ENCODE measurements at regions not wholly inside any gene's neighbourhood (a gene's known extent, or its start where the extent isn't known, plus 50 kb on each side); places are given as distances from the start of the nearest gene placed in this dataset.
A peak's percentile ranks its signal among the peaks of the same experiment; 100 is the strongest.

DNA sequence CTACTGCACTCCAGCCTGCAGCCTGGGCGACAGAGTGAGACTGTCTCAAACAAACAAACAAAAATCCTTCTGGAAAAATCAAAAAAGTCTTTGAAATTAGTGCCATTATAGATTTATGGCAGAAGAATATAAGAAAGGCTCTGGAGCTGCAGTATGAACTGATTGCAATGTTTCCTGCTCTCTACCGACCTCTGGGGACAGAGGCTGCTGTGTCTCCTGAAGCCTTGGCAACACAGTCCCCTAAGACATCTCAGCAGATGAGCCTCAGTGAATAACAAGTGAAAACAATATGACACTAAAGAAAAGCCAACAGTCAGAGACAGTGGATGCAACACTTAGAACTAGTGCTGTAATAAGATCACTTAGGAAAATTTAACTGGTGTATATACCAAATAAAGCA lies 494.9 kb upstream of the LRATD1 start:
- Histone ChIP-seq H3K4me3 (ENCODE audit: low read depth, low read length) (no peak overlapping the region), H3K27ac (no peak overlapping the region), H3K36me3 (replicated peaks) (no peaks in the 10 kb centered on the region), H3K27me3 (replicated peaks) (no peaks in the 10 kb centered on the region)
- TF ChIP-seq, protein P1, sequence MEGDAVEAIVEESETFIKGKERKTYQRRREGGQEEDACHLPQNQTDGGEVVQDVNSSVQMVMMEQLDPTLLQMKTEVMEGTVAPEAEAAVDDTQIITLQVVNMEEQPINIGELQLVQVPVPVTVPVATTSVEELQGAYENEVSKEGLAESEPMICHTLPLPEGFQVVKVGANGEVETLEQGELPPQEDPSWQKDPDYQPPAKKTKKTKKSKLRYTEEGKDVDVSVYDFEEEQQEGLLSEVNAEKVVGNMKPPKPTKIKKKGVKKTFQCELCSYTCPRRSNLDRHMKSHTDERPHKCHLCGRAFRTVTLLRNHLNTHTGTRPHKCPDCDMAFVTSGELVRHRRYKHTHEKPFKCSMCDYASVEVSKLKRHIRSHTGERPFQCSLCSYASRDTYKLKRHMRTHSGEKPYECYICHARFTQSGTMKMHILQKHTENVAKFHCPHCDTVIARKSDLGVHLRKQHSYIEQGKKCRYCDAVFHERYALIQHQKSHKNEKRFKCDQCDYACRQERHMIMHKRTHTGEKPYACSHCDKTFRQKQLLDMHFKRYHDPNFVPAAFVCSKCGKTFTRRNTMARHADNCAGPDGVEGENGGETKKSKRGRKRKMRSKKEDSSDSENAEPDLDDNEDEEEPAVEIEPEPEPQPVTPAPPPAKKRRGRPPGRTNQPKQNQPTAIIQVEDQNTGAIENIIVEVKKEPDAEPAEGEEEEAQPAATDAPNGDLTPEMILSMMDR (IDR thresholded peaks at IDR 0.05; ENCODE audit: low read depth, low read length, missing control alignments): peak; percentile 40
- in situ Hi-C loops (cut with HindIII; ENCODE audit: low pct_ligation_motif_present, low sequenced_read_pairs): no loop called here
- DNase-seq: no peak

DNA sequence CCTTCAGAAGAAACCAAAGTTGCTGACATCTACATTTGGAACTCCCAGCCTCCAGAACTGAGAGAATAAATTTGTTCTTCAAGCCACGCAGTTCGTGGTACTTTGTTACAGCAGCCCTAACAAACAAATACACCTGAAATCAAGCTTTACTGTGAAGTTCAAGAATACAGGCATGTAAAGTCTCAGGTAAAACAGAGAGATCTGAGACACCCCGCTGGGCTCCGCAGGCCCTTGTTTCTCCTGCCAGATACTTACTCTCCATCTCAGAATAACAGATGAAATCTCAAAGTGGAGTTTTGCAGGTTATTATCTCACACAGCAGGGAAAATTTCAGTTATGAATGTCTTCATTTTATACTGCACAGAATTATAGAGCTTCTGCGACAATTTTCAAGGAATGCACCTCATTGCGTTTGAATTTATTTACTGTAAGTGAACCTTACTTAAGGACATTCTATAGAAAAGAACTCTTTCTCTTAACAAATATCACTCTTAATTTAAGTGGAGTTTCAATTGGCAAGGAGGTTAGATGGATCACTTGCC lies 492.4 kb upstream of the LRATD1 start:
- DNase-seq: no peak
- no peak overlapping the region for H3K27ac ChIP-seq
- TF ChIP-seq, protein P1 (IDR thresholded peaks at IDR 0.05; ENCODE audit: low read depth, low read length, missing control alignments): no peak
- no peak overlapping the region for H3K4me3 ChIP-seq (ENCODE audit: low read depth, low read length)
- no peaks in the 10 kb centered on the region for H3K27me3 ChIP-seq (replicated peaks)
- no peaks in the 10 kb centered on the region for H3K36me3 ChIP-seq (replicated peaks)
- in situ Hi-C loops (cut with HindIII; ENCODE audit: low pct_ligation_motif_present, low sequenced_read_pairs): no loop called here

DNA sequence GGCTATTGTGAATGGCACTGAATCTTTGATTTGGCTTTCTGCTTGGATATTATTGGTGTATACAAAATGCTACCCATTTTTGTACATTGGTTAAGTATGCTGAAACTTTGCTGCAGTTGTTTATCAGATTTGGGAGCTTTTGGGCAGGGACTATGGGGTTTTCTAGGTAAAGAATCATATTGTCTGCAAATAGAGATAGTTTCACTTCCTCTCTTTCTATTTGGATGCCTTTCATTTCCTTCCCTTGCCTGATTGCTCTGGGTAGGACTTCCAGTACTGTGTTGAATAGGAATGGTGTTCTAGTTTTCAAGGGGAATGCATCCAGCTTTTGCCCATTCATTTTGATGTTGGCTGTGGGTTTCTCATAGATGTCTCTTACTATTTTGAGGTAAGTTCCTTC lies 489.1 kb upstream of the LRATD1 start:
- TF ChIP-seq, protein P1 (IDR thresholded peaks at IDR 0.05; ENCODE audit: low read depth, low read length, missing control alignments): no peak
- no peak overlapping the region for H3K27ac ChIP-seq

DNA sequence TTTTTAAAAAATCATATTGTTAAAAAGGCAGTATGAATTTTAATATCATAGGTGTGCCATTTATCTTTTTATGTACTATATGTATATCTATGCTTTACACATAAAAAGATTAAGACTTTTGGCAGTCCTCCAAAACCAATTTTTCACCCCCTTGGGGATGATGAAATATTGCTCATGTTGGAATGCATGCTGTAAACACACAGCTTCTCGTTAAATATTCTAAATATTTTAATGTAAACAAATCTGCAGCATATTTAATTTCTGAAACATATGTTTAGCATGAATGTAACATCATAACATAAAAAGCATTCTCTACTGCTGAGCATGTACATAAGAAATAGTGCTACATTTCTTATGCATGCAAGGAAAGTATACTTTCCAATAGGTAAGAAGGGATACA lies 484.3 kb upstream of the LRATD1 start:
- peak; percentile 8 for DNase-seq
- Histone ChIP-seq H3K27ac (no peak overlapping the region), H3K4me3 (ENCODE audit: low read depth, low read length) (no peak overlapping the region), H3K27me3 (replicated peaks) (no peaks in the 10 kb centered on the region), H3K36me3 (replicated peaks) (no peaks in the 10 kb centered on the region)
- TF ChIP-seq, protein P1 (IDR thresholded peaks at IDR 0.05; ENCODE audit: low read depth, low read length, missing control alignments): no peak
- in situ Hi-C loops (cut with HindIII; ENCODE audit: low pct_ligation_motif_present, low sequenced_read_pairs): no loop called here

More for the DNA sequence above, 489.1 kb upstream of the LRATD1 start:
- Histone ChIP-seq H3K27me3 (replicated peaks) (no peaks in the 10 kb centered on the region), H3K4me3 (ENCODE audit: low read depth, low read length) (no peak overlapping the region), H3K36me3 (replicated peaks) (no peaks in the 10 kb centered on the region)
- DNase-seq: no peak
- in situ Hi-C loops (cut with HindIII; ENCODE audit: low pct_ligation_motif_present, low sequenced_read_pairs): no loop called here

DNA sequence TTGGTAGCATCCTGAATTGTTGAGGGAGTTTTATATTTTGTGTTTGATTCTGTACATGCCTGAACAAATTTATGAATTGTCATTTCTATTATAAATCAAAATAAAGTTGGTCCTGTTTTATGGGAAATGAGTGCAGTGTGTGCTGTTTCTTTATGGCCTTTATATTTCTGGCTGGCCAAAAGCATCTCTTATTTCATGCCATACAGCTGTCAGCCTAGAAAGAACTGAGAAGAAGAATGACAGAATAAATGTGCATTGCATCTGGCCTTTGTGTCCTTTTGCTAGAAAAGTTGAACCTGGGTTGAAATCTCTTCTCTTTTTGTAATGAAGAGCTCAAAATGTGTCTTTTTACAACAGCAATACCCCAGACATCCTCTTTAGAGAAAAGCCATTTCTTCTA lies 474.7 kb upstream of the LRATD1 start:
- TF ChIP-seq, protein P1 (IDR thresholded peaks at IDR 0.05; ENCODE audit: low read depth, low read length, missing control alignments): no peak
- in situ Hi-C loops (cut with HindIII; ENCODE audit: low pct_ligation_motif_present, low sequenced_read_pairs): no loop called here

DNA sequence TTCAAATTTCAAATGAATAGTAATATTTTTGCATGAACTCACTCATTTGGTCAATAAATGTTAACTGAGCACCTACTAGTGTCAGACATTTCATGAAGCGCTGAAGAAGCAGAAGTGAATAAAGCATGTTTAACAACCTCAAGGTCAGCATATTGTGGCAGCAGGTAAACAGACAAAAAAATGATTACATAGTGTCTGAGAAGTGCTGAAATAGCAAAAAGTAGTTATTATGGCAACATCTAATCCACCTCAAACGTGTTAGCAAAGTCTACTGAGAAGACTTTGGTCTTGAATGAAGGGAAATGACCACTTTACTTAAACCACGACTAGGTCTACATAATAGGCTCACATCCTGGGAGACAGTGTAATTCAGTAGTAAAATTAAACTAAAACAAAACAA lies 452.2 kb upstream of the LRATD1 start:
- H3K27me3 ChIP-seq (replicated peaks): no peaks in the 10 kb centered on the region
- H3K27ac ChIP-seq: no peak overlapping the region
- H3K4me3 ChIP-seq (ENCODE audit: low read depth, low read length): no peak overlapping the region
- TF ChIP-seq, protein P1 (IDR thresholded peaks at IDR 0.05; ENCODE audit: low read depth, low read length, missing control alignments): no peak
- in situ Hi-C loops (cut with HindIII; ENCODE audit: low pct_ligation_motif_present, low sequenced_read_pairs): no loop called here
- no peak for DNase-seq
- H3K36me3 ChIP-seq (replicated peaks): no peaks in the 10 kb centered on the region

More for the DNA sequence above, 474.7 kb upstream of the LRATD1 start:
- no peak overlapping the region for H3K4me3 ChIP-seq (ENCODE audit: low read depth, low read length)
- no peak overlapping the region for H3K27ac ChIP-seq
- H3K27me3 ChIP-seq (replicated peaks): no peaks in the 10 kb centered on the region
- DNase-seq: no peak
- no peaks in the 10 kb centered on the region for H3K36me3 ChIP-seq (replicated peaks)

Measured in brain microvascular endothelial cell (primary cell).